Uterus (tissue), 2 donors: ENCODE measurements at regions not wholly inside any gene's neighbourhood (a gene's known extent, or its start where the extent isn't known, plus 50 kb on each side); places are given as distances from the start of the nearest gene placed in this dataset.

Experiments
- POLR2A ChIP-seq, 2 donors: fragments of 450-650 bp; IDR thresholded peaks; one replicate each; pipeline ENCODE4 v1.6.1; 2016; ENCODE audit warnings: antibody characterized with exemption in 2 of 2, mild to moderate bottlenecking in 1 of 2, moderate library complexity in 1 of 2
- TF ChIP-seq, protein P1 (sequence below), 4 experiments: fragments of 200-600 bp in 2 of 4; fragments of 450-650 bp in 2 of 4; sonication (generic) in 2 of 4; IDR thresholded peaks; one replicate each; pipeline ENCODE4 v1.5.1; 2016 to 2019; ENCODE audit warnings: antibody characterized with exemption in 4 of 4, mild to moderate bottlenecking in 2 of 4, moderate library complexity in 1 of 4

DNA sequence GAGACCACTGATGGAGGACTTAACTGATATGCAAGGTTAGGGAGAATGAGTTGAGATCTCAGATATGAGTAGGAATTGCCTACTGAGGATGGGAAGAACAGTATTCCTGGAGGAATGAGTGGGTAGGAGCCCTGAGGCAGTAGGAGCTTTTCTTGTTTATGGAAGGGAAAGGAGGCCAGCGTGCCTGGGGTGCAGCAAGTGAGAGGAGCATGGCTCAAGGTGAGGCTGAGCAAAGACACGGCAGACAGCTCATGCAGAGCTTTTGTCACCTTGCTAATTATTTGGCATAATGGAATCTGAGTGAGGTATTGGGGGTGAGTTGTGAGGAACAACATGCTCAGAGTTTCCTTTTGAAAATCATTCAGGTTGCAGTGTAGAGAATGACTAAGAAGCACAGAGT lies 65.3 kb upstream of the IBSP start:
- TF ChIP-seq, protein P1, sequence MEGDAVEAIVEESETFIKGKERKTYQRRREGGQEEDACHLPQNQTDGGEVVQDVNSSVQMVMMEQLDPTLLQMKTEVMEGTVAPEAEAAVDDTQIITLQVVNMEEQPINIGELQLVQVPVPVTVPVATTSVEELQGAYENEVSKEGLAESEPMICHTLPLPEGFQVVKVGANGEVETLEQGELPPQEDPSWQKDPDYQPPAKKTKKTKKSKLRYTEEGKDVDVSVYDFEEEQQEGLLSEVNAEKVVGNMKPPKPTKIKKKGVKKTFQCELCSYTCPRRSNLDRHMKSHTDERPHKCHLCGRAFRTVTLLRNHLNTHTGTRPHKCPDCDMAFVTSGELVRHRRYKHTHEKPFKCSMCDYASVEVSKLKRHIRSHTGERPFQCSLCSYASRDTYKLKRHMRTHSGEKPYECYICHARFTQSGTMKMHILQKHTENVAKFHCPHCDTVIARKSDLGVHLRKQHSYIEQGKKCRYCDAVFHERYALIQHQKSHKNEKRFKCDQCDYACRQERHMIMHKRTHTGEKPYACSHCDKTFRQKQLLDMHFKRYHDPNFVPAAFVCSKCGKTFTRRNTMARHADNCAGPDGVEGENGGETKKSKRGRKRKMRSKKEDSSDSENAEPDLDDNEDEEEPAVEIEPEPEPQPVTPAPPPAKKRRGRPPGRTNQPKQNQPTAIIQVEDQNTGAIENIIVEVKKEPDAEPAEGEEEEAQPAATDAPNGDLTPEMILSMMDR (IDR thresholded peaks at IDR 0.05): no peak
- no peak for TF ChIP-seq POLR2A (IDR thresholded peaks at IDR 0.05)
